ENCODE measurements at regions not wholly inside any gene's neighbourhood (a gene's known extent, or its start where the extent isn't known, plus 50 kb on each side); places are given as distances from the start of the nearest gene placed in this dataset.

DNA sequence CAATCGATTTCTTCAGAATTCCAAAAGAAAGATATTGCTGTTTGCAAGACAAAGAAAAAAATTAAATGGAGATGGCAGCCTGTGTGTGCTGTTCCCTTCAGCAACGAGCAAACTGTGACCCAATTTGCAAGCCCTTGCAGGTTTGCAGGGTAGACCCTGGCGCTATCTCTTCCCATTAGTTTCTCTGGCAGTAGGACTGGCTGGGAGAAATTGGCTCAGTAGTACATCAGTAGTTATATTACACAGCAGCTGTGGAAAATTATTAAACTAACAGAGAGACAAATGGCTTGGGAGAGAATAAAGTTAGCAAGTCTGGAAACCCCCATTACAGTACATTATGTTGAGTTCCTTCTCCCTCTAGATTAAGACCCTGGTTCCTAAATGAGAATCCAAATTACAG, 116.4 kb upstream of the ITGB1 start:
- H3K4me1 Mint-ChIP-seq (ENCODE audit: low read depth): no peaks in the 10 kb centered on the region
- H3K27me3 Mint-ChIP-seq: no peaks in the 10 kb centered on the region
- CTCF ChIA-PET: interaction anchor here (0.7 kb wide), 1 partner anchor 119 kb away, joined by 3 read pairs; no protein-coding TSS in a partner anchor

DNA sequence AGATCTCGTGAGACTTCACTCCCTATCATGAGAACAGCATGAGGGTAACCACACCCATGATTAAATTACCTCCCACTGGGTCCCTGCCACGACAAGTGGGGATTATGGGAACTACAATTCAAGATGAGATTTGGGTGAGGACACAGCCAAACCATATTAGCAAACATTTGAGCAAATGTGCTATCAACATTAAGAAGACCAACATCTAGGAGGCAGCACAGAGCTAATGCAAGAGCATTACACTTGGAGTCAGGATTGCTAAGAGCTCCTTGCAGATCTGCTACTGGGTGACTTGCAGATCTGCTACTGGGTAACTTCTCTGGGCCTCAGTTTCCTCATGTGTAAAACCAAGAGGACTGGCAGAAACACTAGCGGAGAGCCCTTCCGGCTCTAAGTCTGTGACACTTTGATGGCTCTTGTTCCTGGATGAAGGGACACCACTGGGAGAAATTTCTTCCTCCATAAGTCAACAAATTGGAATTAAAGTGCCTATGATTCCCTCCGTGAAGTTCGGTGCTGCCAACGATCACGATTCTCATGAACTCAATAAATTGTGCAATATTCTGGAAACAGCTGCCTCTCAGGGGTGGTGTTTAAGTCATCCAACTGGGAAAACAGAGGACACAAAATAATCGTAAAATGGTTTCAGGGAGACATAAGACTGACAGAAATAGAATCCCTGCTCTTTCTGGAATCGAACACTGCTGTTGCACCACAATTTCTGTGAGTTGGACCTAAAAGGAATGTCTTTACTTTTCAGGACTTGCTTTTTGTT, 115.8 kb upstream of the ITGB1 start:
- intact Hi-C loops (cut with micrococcal nuclease): no loop called here
- CTCF ChIA-PET: interaction anchor here (0.7 kb wide), 1 partner anchor 120 kb away, joined by 3 read pairs; no protein-coding TSS in a partner anchor

More for the DNA sequence above, 116.4 kb upstream of the ITGB1 start:
- H3K27ac Mint-ChIP-seq: no peak overlapping the region
- no peak for ATAC-seq
- peaks cover 2% of the 10 kb centered on the region for H3K9me3 Mint-ChIP-seq
- H3K36me3 Mint-ChIP-seq (ENCODE audit: low read depth): no peaks in the 10 kb centered on the region
- DNase-seq: no peak
- TF ChIP-seq, protein P1, sequence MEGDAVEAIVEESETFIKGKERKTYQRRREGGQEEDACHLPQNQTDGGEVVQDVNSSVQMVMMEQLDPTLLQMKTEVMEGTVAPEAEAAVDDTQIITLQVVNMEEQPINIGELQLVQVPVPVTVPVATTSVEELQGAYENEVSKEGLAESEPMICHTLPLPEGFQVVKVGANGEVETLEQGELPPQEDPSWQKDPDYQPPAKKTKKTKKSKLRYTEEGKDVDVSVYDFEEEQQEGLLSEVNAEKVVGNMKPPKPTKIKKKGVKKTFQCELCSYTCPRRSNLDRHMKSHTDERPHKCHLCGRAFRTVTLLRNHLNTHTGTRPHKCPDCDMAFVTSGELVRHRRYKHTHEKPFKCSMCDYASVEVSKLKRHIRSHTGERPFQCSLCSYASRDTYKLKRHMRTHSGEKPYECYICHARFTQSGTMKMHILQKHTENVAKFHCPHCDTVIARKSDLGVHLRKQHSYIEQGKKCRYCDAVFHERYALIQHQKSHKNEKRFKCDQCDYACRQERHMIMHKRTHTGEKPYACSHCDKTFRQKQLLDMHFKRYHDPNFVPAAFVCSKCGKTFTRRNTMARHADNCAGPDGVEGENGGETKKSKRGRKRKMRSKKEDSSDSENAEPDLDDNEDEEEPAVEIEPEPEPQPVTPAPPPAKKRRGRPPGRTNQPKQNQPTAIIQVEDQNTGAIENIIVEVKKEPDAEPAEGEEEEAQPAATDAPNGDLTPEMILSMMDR (IDR thresholded peaks at IDR 0.05): no peak
- no peak overlapping the region for H3K4me3 Mint-ChIP-seq
- POLR2A ChIA-PET: no interaction called here
- intact Hi-C loops (cut with micrococcal nuclease): no loop called here

DNA sequence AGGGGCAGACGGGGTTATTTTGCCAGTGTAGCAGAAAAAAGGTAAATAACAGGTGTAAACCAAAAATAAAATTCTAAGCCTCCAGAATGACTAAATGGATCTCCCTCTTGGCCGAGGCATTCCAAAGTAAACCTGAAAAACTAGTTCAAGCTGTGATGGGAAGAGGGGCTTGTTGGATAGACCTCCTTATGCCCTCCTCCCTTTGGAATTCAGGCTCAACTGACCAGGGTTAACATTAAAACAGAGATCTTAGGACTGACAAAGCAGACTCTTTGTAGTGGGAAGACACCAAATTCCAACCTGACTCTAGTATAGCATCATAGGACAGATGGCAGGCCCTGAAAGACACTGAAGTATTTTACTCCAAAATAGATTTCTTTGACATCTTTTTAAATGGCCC, 113.8 kb upstream of the ITGB1 start:
- peaks cover 5% of the 10 kb centered on the region for H3K4me1 Mint-ChIP-seq (ENCODE audit: low read depth)
- no peaks in the 10 kb centered on the region for H3K36me3 Mint-ChIP-seq (ENCODE audit: low read depth)
- CTCF ChIA-PET: no interaction called here
- intact Hi-C loops (cut with micrococcal nuclease): no loop called here
- ATAC-seq (no peak), DNase-seq (no peak)
- peaks cover 2% of the 10 kb centered on the region for H3K9me3 Mint-ChIP-seq
- TF ChIP-seq, protein P1 (IDR thresholded peaks at IDR 0.05): no peak
- H3K27me3 Mint-ChIP-seq: no peaks in the 10 kb centered on the region
- no peak overlapping the region for H3K27ac Mint-ChIP-seq
- POLR2A ChIA-PET: no interaction called here
- no peak overlapping the region for H3K4me3 Mint-ChIP-seq

More for the DNA sequence above, 115.8 kb upstream of the ITGB1 start:
- TF ChIP-seq, protein P1 (IDR thresholded peaks at IDR 0.05): no peak
- Mint-ChIP-seq H3K4me3 (no peak overlapping the region), H3K27ac (no peak overlapping the region), H3K27me3 (no peaks in the 10 kb centered on the region), H3K9me3 (peaks cover 2% of the 10 kb centered on the region), H3K36me3 (ENCODE audit: low read depth) (no peaks in the 10 kb centered on the region), H3K4me1 (ENCODE audit: low read depth) (no peaks in the 10 kb centered on the region)
- DNase-seq: no peak
- no peak for ATAC-seq
- POLR2A ChIA-PET: interaction anchor here (0.6 to 1.1 kb wide), 2 partner anchors 12 to 32 kb away, joined by 3 read pairs; no protein-coding TSS in a partner anchor

DNA sequence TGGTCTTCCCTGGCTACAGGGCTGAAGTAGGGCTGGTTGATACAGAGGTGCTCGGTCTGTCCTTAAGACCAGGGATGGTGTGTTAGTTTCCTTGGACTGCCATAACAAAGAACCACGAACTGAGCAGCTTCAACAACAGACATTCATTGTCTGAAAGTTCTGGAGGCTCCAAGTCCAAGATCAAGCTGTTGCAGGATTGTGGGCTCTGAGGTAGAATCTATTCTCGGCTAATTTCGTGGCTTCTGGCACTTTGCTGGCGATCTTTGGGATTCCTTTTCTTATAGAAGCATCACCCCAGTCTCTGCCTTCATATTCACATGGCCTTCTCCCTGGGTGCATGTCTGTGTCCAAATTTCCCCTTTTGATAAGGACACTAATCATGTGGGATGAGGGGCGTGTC, 112.1 kb upstream of the ITGB1 start:
- ATAC-seq: no peak
- Mint-ChIP-seq H3K4me1 (ENCODE audit: low read depth) (peaks cover 5% of the 10 kb centered on the region), H3K27ac (no peak overlapping the region), H3K4me3 (no peak overlapping the region), H3K36me3 (ENCODE audit: low read depth) (no peaks in the 10 kb centered on the region), H3K27me3 (no peaks in the 10 kb centered on the region), H3K9me3 (peaks cover 2% of the 10 kb centered on the region)
- CTCF ChIA-PET: interaction anchor here (0.7 kb wide), 1 partner anchor 1236 kb away, joined by 3 read pairs; no protein-coding TSS in a partner anchor
- TF ChIP-seq, protein P1 (IDR thresholded peaks at IDR 0.05): no peak
- POLR2A ChIA-PET: no interaction called here
- DNase-seq: no peak
- intact Hi-C loops (cut with micrococcal nuclease): no loop called here

DNA sequence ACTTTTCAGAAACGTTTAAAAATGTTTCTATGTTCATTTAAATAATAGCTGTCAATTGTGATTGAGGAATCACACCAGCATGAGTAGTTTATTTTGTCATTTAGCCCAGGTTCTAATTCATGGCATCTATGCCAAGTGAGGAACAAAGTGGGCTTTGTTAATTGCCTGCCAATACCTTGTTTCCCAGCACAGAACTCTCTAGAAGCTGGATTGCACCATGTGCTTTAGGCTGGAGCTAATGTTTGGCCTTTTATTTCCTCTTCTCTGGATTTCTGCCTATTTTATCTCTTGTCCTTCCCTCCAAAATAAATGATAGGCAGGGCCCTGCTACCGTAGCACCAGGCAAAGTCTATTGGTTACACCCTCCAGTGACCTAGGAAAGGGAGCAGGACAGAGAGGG, 109.9 kb upstream of the ITGB1 start:
- ChIA-PET CTCF (interaction anchor here (1.1 kb wide), 1 partner anchor 59 kb away, joined by 3 read pairs; no protein-coding TSS in a partner anchor), POLR2A (no interaction called here)
- no peaks in the 10 kb centered on the region for H3K27me3 Mint-ChIP-seq
- intact Hi-C loops (cut with micrococcal nuclease): no loop called here
- TF ChIP-seq, protein P1 (IDR thresholded peaks at IDR 0.05): no peak
- no peak overlapping the region for H3K27ac Mint-ChIP-seq
- DNase-seq (no peak), ATAC-seq (no peak)
- H3K4me1 Mint-ChIP-seq (ENCODE audit: low read depth): peaks cover 5% of the 10 kb centered on the region
- no peak overlapping the region for H3K4me3 Mint-ChIP-seq
- H3K9me3 Mint-ChIP-seq: peaks cover 2% of the 10 kb centered on the region
- no peaks in the 10 kb centered on the region for H3K36me3 Mint-ChIP-seq (ENCODE audit: low read depth)
